SKM-1 (cell line): ENCODE measurements at regions not wholly inside any gene's neighbourhood (a gene's known extent, or its start where the extent isn't known, plus 50 kb on each side); places are given as distances from the start of the nearest gene placed in this dataset.
"Not testable (repeated sequence)": the region's sequence is repeated elsewhere in the genome, so short reads cannot be mapped to it uniquely, and the experiment has no call there.

Source experiments
- DNase-seq: peaks from one replicate; lab custom pipeline; 2025; ENCODE audit not compliant: unreplicated experiment; lab: John Stamatoyannopoulos, UW

DNA sequence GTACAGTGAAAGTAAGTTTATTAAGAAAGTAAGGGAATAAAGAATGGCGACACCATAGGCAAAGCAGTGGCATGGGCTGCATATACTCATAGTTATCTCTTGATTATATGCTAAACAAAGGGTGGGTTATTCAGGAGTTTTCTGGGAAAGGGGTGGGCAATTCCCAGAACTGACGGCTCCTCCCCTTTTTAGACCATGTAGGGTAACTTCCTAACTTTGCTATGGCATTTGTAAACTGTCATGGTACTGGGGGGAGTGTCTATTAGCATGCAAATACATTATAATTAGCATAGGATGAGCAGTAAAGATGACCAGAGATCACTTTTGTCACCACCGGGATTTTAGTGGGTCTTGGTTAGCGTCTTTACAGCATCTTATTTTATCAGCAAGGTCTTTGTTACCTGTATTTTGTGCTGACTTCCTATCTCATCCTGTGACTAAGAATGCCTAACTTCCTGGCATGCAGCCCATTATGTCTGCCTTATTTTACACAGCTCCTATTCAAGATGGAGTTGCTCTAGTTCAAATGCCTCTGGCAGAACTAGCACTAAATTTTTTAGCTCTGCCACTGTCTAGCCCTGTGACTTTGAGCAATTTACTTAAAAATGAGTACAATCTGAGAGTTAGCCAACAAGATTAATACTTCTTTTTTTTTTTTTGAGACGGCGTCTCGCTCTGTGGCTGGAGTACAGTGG lies 110.3 kb upstream of the PALMD start:
- DNase-seq: no peak

DNA sequence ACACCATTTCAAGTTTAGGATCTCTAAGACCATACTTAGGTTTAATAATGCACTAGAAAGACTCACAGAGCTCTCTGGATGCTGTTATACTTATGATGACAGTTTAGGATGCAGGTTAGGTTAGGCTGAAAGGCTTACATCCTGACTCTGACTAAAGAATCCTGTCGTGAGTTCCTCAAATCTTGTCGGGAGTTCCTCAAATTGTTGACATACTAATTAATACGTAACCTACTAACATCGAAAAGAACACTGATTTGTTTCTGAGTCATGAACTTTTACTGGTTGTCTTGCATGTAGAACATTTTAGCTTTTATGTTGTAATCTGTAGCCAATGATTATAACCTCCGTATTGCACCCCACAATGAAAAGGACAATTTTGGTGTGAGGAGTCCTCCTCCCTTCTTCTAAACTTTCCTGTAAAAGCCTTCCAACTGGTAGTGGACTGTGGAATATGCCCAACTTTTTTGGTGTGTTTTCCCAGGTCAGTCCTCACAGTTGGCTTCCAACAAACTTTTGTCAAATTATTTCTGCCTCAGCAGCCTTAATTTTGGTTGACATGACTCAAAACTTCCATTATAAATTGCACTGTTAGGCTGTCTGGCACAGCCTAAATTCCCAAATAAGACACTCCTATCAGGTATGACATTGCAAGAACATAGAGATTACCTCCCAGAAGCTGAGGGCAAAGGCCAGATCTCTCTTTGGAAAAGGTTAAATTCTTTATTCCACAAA lies 107.9 kb upstream of the PALMD start:
- no peak for DNase-seq

DNA sequence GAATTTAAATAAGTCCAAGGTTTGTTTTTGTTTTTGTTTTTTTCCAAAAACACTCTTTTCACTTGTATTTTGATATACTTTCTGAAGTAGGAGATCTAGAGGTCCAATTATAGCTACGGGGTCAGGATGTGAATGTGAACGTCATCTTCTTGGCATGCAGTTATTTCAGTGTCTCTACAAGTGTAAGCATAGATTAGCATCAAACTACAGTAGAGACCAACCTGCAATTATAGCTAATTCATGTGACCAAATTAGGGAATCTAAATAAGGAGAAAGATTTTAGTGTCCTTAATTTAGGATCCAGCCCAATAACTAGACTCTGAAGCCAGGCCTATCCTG lies 107.3 kb upstream of the PALMD start:
- no peak for DNase-seq

DNA sequence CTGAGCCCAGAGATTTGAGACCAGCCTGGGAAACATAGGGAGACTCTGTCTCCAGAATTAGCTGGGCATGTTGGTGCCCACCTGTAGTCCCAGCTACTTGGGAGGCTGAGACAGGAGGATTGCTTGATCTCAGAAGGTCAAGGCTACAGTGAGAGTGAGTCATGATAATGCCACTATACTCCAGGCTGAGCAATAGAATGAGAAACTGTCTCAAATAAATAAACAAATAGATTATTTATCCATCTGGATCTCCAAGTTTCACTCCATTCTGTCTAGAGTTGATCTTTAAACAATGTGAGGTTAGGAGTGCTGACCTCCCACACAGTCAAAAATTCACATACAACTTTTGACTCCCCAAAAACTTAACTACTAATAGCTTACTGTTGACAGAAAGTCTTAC lies 106.8 kb upstream of the PALMD start:
- DNase-seq: no peak

DNA sequence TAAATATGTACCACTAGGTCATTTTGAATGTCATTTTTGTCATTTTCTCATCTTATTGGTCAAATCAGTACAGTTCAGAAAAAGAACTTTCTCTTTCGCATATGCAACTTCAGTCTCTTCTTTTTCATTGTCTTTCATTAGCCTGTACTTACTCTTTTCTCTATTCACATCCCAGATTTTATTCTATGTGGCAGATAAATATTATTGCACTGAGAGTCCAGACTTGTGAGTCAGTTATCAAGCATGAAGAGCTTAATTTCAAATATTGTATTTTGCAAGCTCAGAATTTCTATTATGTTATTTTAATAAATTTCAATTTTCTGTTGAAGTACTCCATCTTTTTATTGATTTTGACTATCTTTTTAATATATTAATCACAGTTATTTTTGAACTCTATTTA lies 105.2 kb upstream of the PALMD start:
- no peak for DNase-seq

DNA sequence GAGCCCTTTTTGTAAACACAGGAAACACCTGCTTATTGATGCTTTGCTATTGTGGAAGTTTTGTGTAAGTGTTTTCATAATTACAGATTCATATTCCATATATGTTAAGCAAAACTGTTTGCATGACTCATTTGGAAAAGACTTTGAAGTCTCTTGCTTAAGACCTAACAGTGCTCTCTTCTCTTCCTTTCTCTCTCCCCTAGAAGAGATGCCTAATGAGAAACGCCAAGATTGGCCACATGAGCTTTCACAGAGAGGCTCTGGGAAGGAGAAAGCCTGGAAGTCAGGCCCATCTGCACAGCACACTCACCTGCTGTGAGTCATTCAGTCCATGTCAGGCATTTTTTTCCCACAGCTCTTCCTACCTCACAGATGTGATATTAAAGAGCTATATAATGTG lies 101.6 kb upstream of the PALMD start:
- no peak for DNase-seq

DNA sequence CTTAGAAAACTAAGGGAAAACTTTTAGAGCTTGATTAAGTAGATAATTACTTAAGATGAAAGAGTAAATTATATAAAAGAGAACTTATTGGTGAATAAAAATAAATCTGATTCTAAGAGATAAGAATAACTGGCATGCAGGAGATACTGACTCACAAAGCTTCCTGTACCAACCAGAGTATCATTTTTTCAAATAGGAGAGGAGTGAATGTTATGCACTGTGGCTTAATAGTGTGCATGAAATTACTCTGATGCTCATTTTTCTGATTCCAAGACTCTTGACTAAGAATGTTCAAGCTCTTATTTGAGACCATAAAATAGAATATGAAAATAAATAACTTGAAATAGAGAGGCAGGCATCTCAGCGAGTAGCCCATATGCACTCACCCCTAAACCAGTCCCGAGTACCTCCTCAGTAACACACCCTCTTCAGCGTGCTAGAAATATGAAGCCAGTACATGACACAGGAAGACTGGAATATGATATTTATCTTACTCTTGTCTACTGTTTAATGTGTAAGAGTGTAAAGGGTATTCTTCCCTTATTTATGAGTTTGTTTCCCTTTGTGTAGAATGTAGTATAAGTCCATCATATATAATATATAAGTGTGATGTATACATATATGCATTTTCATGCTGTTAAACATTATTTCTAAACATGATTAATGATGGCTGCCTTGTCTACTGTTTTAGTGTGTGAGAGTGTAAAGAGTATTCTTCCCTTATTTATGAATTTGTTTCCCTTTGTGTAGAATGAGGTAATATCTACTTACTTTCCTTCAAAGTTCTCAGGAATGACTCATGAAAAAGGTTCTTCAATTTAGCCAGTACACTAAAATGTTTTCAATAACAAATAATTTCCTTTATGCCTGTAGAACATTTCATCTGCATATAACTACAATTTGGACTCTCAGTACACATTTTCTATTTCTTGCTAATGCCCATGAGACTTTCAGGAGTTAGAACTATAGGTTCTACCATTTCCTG lies 99.2 kb upstream of the PALMD start:
- no peak for DNase-seq

DNA sequence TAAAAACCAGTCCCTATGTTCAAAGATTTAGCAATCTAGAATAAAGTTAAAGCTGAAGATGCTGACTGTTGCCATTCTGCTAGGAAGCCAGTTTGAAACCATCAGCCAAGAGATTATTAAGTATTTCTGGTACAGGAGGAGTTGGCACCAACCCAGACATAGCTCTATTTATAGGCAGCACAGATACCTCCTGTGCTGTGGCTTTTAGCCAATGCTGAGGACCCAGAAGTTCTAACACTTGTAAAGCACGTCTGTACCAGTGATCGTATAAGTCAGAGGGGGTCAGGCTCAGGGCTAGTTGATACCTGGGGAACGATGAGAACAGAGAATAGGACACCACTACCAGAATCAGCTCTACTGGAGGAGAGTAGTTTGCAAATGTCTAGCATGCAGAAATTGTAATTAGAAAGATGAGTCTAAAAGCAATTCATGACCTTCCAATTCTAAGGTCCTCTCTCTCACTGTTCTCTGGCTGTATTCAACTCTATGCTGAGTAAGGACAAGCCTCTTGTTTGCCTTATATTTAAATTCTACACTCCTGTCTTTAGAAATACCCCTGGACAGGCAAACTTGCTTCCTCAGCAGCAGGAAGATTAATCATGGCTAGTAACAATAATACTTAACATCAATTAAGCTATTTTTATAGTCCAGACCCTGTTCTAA lies 96.8 kb upstream of the PALMD start:
- no peak for DNase-seq

DNA sequence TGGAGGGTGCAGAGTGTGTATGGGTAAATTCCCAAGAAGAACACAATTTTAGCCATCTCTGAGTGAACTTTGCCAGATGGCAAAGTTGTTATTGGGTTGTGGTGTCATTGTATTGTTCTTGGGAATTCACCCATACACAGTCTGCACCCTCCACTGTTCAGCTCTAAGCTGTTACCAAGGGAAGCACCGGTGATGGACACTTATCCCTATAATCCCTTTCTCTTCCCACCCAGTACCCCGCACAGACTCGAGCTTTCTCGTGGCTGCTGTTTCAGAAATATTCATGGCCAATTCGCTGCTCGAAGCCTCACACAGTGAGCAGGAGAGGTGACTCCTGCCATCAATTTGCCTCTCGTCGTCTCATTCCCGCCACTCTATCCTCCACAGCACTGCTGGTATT lies 95.7 kb upstream of the PALMD start:
- DNase-seq: no peak

DNA sequence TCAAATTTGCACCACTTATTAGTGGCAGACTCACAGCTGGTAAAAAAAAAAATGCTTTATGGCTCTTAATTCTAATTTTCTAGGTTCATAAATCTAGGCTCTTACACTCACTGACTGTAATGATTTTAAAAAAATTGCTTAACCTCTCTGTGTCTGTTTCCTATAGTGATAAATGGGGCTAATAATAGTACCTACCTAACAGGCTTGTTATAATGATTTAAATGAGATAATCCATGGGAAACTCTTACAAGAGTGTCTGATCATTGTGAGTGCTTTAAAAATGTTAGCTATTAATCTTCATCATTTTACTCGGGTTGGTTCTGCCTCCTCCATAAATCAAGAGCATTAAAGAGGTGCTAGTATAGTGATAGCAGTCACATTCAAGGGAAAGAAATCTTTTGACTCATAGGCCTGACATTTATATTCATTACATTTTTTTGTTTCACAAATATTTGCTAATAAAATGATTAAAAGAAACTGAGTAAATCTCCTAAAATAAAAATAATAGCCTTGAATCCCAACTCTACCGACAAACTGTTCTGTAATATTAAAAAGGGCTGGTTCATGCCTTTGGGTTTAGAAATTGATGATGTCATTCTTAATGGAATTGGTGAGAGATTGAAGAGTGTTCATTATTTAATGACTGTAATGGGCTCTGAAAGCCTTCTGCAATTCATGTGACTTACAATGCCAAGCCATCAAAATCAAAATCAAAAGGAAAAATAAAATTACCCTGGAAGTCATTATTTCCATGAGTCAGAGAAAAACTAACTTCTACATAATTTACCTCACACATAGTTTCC lies 93.9 kb upstream of the PALMD start:
- DNase-seq: no peak

DNA sequence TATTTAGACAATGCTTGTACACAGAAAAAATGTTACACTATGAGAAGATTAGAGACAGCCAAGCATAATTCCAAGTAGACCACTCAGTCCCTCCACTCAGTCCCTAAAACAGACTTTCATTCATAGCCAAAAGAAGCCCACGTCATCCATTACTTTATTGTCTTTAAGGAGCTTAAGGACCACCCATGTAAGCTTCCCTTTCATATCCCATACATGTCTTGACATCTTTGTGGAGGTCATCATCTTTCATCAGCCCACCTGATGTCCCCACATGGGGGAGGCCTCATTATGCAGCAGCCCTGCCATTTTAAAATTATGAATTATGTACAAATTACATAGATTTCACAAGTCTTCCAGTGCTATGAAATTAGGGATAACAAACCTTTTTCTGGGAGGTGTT lies 92.6 kb upstream of the PALMD start:
- no peak for DNase-seq

DNA sequence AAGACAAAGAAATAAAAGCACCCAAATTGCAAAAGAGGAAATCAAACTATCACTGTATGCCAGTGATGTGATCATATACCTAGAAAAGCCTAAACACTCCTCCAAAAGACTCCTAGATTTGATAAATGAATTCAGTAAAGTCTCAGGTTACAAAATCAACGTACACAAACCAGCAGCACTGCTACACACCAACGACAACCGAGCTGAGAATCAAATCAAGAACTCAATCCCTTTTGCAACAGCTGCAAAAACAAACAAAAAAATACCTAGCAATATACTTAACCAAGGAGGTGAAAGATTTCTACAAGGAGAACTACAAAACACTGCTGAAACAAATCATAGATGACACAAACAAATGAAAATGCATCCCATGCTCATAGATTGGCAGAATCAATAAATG lies 92.1 kb upstream of the PALMD start:
- not testable (repeated sequence) for DNase-seq

DNA sequence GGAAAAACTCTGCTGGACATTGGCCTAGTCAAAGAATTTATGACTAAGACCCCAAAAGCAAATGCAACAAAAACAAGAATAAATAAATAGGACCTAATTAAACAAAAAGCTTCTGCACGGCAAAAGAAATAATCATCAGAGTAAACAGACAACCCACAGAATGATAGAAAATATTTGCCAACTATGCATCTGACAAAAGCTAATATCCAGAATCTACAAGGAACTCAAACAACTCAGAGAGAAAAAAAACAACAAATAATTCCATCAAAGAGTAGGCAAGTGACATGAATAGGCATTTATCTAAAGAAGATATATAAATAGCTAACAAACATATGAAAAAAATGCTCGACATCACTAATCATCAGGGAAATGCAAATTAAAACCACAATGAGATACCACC lies 91.2 kb upstream of the PALMD start:
- no peak for DNase-seq

DNA sequence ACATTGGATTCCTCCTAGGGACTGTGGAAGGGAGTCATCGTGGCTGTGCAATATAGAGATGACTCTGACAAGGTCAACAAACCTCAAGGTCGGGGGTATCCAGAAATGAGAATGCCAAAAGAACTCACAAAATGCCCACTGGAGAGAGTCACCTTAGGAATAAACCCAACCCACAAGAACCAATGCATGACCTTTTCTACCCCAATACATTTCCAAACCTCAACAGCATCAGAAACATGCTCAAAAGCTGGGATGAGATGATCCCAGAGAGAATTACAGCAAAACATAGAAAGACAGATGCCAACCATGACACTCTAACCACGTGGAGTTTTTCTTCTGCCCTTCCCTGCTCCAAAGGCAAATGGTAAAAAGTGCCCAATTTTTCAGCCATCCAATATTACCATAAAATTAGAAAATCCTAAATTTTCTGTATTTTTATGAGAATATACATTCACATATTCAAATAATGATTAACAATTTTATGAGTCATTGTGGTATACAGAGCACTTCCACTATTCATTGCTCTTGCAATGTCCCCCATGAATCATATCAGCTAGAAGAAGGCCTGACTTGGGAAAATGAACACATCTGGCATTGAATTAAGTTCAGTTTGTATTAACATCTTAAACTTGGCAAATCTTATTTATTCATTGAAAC lies 88.2 kb upstream of the PALMD start:
- DNase-seq: no peak

DNA sequence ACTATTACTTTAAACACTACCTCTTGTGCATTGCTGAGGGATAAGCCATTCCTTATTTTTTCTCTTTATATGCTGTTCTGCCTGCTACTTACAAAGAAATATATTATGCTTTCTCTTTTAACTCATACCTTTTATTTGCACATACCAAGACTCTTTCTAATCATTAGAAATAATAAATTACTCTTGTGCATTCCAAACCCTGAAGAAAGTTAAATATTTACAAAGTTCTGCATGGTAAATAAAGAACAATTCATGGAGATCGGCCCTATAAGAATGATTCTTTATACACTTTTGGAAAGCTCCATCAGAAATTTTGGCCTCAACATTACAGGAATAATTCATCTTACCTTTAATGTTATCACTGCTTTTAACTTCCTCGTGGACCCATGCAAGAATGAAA lies 86.7 kb upstream of the PALMD start:
- DNase-seq: no peak

DNA sequence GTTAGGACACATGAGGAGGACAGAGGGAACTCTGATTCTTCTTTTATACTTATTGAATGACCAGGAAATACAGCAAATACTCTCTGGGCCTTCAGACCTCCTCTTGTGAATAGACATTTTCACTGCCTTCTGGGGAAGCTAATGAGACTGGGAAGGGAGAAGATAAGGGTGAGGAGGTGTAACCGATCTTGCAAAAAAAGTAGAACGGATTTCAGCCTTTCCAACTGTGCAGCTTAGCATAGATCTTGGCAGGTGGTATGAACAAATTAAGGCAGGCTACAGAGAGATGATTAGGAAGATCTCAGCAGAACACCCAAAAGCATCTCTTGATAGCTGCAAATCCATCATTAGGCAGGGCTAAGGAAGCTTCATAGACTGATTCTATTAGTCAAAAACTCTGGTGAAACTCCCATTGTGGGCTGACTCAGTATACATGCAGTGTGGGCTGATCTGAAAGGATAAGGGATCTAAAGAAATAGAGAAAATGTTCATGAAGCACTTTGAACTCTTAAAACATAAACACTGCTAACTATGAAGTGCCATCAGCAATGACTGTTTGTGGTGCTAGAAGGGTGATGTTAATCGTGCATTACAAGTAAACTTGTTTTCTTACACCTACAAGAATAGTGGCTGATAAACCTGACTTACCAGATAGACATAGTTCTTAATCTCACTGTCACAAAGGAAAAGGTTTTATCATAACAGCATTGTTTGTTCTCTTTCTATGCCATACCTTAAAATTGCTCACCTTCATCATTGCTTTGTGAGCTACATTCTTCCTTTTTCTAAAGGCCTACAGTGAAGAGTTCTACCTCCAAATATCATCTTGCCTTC lies 85.5 kb upstream of the PALMD start:
- DNase-seq: no peak

DNA sequence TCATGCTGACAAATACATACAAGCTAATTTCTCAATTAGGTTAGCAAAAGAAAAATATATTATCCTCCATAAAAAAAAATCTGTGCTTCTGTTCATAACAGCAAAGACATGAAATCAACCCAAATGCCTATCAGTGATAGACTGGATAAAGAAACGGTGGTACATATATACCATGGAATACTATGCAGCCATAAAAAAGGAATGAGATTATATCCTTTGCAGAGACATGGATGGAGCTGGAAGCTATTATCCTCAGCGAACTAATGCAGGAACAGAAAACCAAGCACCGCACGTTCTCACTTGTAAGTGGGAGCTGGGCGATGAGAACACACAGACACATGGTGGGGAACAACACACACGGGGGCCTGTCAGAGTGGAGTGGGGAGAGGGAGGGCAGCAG lies 84.0 kb upstream of the PALMD start:
- no peak for DNase-seq

DNA sequence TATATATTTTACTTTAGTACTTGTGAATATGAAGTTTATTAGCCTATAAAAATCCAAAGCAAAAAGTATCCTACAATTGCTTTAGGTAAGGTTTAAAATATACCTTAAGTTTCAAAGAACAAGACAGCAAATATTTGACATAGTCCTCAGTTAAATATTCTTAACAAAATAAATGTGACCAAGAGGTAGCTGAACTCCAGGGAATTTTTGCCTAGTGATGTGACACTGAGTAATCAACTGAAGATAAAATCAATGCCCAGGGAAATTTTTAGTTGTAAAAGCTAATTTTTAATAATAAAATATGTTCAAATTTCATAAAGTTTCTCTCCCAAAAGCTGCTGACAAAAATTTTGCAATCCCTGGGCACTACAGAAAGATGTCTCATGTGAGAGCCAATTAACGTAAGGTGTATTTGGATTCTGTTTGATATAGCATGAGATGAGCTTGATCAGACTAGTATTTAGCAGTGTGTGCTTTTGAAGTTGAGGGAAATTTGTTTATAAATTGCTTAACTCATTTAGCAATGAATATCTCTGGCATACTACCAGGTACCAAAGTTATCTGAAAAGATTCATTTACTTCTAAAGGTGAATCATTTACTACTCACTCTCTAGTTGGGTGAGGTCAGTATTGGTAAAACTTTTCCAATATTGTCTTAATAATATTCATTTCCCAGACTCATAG lies 80.2 kb upstream of the PALMD start:
- no peak for DNase-seq
